Endothelial cell of umbilical vein (primary cell): ENCODE measurements at regions not wholly inside any gene's neighbourhood (a gene's known extent, or its start where the extent isn't known, plus 50 kb on each side); places are given as distances from the start of the nearest gene placed in this dataset.

Source experiments
- BruUV-seq: library from RNA; stranded (reverse); fragments of 400-500 nt; replicated peaks from 2 replicates; lab custom pipeline; 2021; lab: Mats Ljungman, UMichigan
- CTCF ChIA-PET: fragments of 300-600, 350-600 bp; sonication (Branson Sonifier 250); formaldehyde crosslinking; loops from one replicate; lab custom pipeline; 2021; ENCODE audit warnings: antibody characterized with exemption, inconsistent platforms; lab: Charles Lee
- POLR2A ChIA-PET: fragments of 300-600, 350-600 bp; sonication (Branson Sonifier 250); formaldehyde crosslinking; loops from one replicate; lab custom pipeline; 2021; ENCODE audit warnings: antibody characterized with exemption, inconsistent platforms; lab: Charles Lee
- DNase-seq: peaks from one replicate; pipeline ENCODE4 v3.0.0-alpha.2; 2011; ENCODE audit warnings: low read depth, low spot score
- FAIRE-seq: peaks from 2 replicates; lab custom pipeline; 2011; peaks lifted over from hg19 to GRCh38; lab: Jason Lieb, UNC
- H2AFZ ChIP-seq: 2 replicates; pipeline ENCODE4 v1.6.0; 2012; ENCODE audit warnings: low read depth, low read length, control low read depth, inconsistent platforms
- H3K27ac ChIP-seq: 2 replicates; pipeline ENCODE4 v1.5.1; 2011; ENCODE audit warnings: low read depth, mild to moderate bottlenecking, control low read depth, low read length, moderate library complexity; ENCODE audit not compliant: insufficient read depth
- H3K27me3 ChIP-seq, 2 experiments: 2 replicates each; pipeline versions ENCODE4 v1.6.0 to v1.6.1; 2011; ENCODE audit warnings: low read length in 2 of 2, mixed read lengths in 1 of 2; ENCODE audit not compliant: control insufficient read depth in 2 of 2, insufficient read depth in 2 of 2
- H3K36me3 ChIP-seq, 2 experiments: 2 replicates in 1 of 2; 3 replicates in 1 of 2; pipeline ENCODE4 v1.5.1; 2011; ENCODE audit warnings: low read length in 2 of 2, mild to moderate bottlenecking in 1 of 2, moderate library complexity in 1 of 2; ENCODE audit not compliant: control insufficient read depth in 2 of 2, insufficient read depth in 2 of 2; ENCODE audit errors: extremely low read depth in 1 of 2
- H3K4me1 ChIP-seq: 3 replicates; pipeline ENCODE4 v1.5.1; 2011; ENCODE audit warnings: mild to moderate bottlenecking, low read length; ENCODE audit not compliant: control insufficient read depth, insufficient read depth; ENCODE audit errors: extremely low read depth
- H3K4me2 ChIP-seq: 2 replicates; pipeline ENCODE4 v1.6.1; 2011; ENCODE audit warnings: low read length, control low read depth, mixed read lengths; ENCODE audit not compliant: insufficient read depth
- H3K4me3 ChIP-seq, 3 experiments: fragments of 200-600 bp in 1 of 3; sonication (generic), shearing (Covaris generic) in 1 of 3; replicated peaks in 1 of 3; 2 replicates each; pipeline ENCODE4 v1.5.1; 2011 to 2016; ENCODE audit warnings: control low read depth in 3 of 3, low read length in 3 of 3, mild to moderate bottlenecking in 2 of 3, inconsistent platforms in 1 of 3, low read depth in 1 of 3, moderate library complexity in 1 of 3; ENCODE audit not compliant: insufficient read depth in 1 of 3
- H3K79me2 ChIP-seq: 2 replicates; pipeline ENCODE4 v1.6.0; 2012; ENCODE audit warnings: low read length, inconsistent platforms; ENCODE audit not compliant: control insufficient read depth, insufficient read depth
- H3K9ac ChIP-seq: replicated peaks from 2 replicates; pipeline ENCODE3; 2011; ENCODE audit warnings: low read length, control low read depth; ENCODE audit not compliant: insufficient read depth; ENCODE audit errors: extremely low read depth
- H3K9me1 ChIP-seq: replicated peaks from 3 replicates; pipeline ENCODE4 v1.6.0; 2011; ENCODE audit warnings: mild to moderate bottlenecking, low read length; ENCODE audit not compliant: control insufficient read depth, insufficient read depth; ENCODE audit errors: extremely low read depth
- H3K9me3 ChIP-seq: replicated peaks from 2 replicates; pipeline ENCODE4 v1.5.1; 2012; ENCODE audit warnings: low read length, inconsistent platforms; ENCODE audit not compliant: control insufficient read depth, insufficient read depth
- H4K20me1 ChIP-seq: replicated peaks from 2 replicates; pipeline ENCODE3; 2011; ENCODE audit warnings: mild to moderate bottlenecking, low read length; ENCODE audit not compliant: control insufficient read depth, insufficient read depth; ENCODE audit errors: extremely low read depth
- EZH2 ChIP-seq: IDR thresholded peaks from 2 replicates; pipeline ENCODE4 v1.6.1; 2012; ENCODE audit warnings: borderline replicate concordance, low read depth, mild to moderate bottlenecking, moderate library complexity, low read length, inconsistent platforms; ENCODE audit not compliant: severe bottlenecking
- FOS ChIP-seq: IDR thresholded peaks from 2 replicates; pipeline ENCODE4 v1.6.1; 2011; ENCODE audit warnings: mild to moderate bottlenecking, low read length, moderate library complexity, borderline replicate concordance; ENCODE audit not compliant: insufficient read depth
- GATA2 ChIP-seq: IDR thresholded peaks from 2 replicates; pipeline ENCODE4 v1.7.0; 2011; ENCODE audit warnings: low read depth, mild to moderate bottlenecking, moderate library complexity, mixed read lengths, low read length; ENCODE audit not compliant: insufficient read length, insufficient read depth
- JUN ChIP-seq: IDR thresholded peaks from 2 replicates; pipeline ENCODE4 v1.6.1; 2011; ENCODE audit warnings: borderline replicate concordance, low read depth; ENCODE audit not compliant: insufficient read length, insufficient read depth
- MYC ChIP-seq: IDR thresholded peaks from one replicate; pipeline ENCODE4 v1.6.1; 2011; ENCODE audit warnings: mild to moderate bottlenecking, low read depth, low read length
- POLR2A ChIP-seq: IDR thresholded peaks from 2 replicates; pipeline ENCODE4 v1.6.1; 2012; ENCODE audit warnings: low read depth, mild to moderate bottlenecking, control low read depth, low read length
- POLR2AphosphoS5 ChIP-seq: IDR thresholded peaks from 2 replicates; pipeline ENCODE4 v1.6.1; 2012; ENCODE audit warnings: low read depth, mild to moderate bottlenecking, control low read depth, low read length, moderate library complexity; ENCODE audit not compliant: insufficient read depth
- dilution Hi-C: fragments of 300-500 bp; cut with MboI; formaldehyde crosslinking; loops from one replicate; pipeline ENCODE4 v1.15.0; 2019; ENCODE audit warnings: low sequenced_read_pairs; ENCODE audit not compliant: extremely low pct_ligation_motif_present
- intact Hi-C: fragments of 100-400 bp; cut with micrococcal nuclease; formaldehyde crosslinking; loops from one replicate; pipeline ENCODE4 v1.10.0; 2022
- TF ChIP-seq, protein P1 (sequence below): IDR thresholded peaks from 2 replicates; pipeline ENCODE4 v1.6.1; 2011; ENCODE audit not compliant: insufficient read depth, insufficient read length
- TF ChIP-seq, protein P2 (sequence below), 2 donors: IDR thresholded peaks; 1 replicate in 1 of 2; 2 replicates in 1 of 2; pipeline ENCODE4 v1.5.1; 2011; ENCODE audit warnings: low read length in 2 of 2, mild to moderate bottlenecking in 2 of 2, moderate library complexity in 2 of 2, control low read depth in 1 of 2, inconsistent platforms in 1 of 2, low read depth in 1 of 2; ENCODE audit not compliant: insufficient read depth in 1 of 2; ENCODE audit errors: extremely low read depth in 1 of 2

DNA sequence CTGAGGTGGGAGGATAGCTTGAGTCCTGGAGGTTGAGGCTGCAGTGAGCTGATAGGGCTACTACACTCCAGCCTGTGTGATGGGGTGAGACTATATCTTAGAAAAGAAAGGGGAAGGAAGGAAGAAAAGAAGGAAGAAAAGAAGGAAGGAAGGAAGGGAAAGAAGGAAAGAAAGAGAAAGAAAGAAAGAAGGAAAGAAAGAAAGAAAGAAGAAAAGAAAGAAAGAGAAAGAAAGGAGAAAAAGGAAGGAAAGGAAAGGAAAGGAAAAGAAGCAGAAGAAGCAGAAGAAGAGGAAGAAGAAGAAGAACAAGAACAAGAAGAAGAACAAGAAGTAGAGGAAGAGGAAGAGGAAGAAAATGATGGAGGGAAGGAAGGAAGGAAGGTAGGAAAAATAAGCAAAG is 1130.2 kb upstream of the MAP3K7 start:
- no peak overlapping the region for H3K4me2 ChIP-seq
- CTCF ChIA-PET: no interaction called here
- H4K20me1 ChIP-seq: no peaks in the 10 kb centered on the region
- H3K9me1 ChIP-seq: no peaks in the 10 kb centered on the region
- no TSS peak for BruUV-seq
- no peaks in the 10 kb centered on the region for H3K79me2 ChIP-seq
- POLR2A ChIA-PET: no interaction called here
- TF ChIP-seq, protein P1, sequence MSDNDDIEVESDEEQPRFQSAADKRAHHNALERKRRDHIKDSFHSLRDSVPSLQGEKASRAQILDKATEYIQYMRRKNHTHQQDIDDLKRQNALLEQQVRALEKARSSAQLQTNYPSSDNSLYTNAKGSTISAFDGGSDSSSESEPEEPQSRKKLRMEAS: no peak
- no peak for TF ChIP-seq POLR2AphosphoS5
- TF ChIP-seq JUN: no peak
- no peak for TF ChIP-seq GATA2
- no peak for TF ChIP-seq MYC
- no peak for TF ChIP-seq FOS
- no peak for TF ChIP-seq EZH2
- TF ChIP-seq POLR2A: no peak
- H2AFZ ChIP-seq: no peak overlapping the region
- no peak overlapping the region for H3K9ac ChIP-seq
- dilution Hi-C loops (no loop called here), intact Hi-C loops (no loop called here)
- FAIRE-seq (no peak), DNase-seq (no peak)
- no peak overlapping the region for H3K4me3 ChIP-seq
- H3K27me3 ChIP-seq: no peaks in the 10 kb centered on the region
- H3K27ac ChIP-seq: no peak overlapping the region
- H3K4me1 ChIP-seq: no peaks in the 10 kb centered on the region
- H3K36me3 ChIP-seq: no peaks in the 10 kb centered on the region
- no peaks in the 10 kb centered on the region for H3K9me3 ChIP-seq

DNA sequence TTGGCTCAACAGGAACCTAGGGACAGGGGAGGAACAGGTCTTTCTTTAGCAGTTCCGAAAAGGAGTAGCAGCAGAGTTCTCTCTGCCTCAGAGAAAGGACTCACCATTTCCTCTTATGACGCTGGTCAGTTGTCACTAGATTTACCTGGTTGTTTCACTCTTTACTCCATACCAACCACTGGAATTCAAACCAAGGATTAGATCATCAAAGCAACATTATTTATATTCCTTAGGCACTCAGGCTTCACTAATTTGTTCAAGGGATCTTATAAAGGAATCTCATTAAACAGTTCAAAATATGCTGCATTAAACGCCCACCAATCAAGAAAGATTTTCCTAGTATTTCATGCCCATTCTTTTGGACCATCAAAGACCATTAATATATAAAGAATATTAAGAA is 1129.5 kb upstream of the MAP3K7 start:
- no peaks in the 10 kb centered on the region for H3K4me1 ChIP-seq
- H2AFZ ChIP-seq: no peak overlapping the region
- dilution Hi-C loops (no loop called here), intact Hi-C loops (no loop called here)
- no peaks in the 10 kb centered on the region for H3K36me3 ChIP-seq
- no peaks in the 10 kb centered on the region for H3K27me3 ChIP-seq
- no peak overlapping the region for H3K4me3 ChIP-seq
- DNase-seq: no peak
- no peak overlapping the region for H3K4me2 ChIP-seq
- ChIA-PET CTCF (no interaction called here), POLR2A (no interaction called here)
- no peaks in the 10 kb centered on the region for H3K79me2 ChIP-seq
- H3K9ac ChIP-seq: no peak overlapping the region
- no peaks in the 10 kb centered on the region for H3K9me1 ChIP-seq
- no peaks in the 10 kb centered on the region for H3K9me3 ChIP-seq
- FAIRE-seq: no peak
- TF ChIP-seq JUN (no peak), GATA2 (no peak), MYC (no peak), EZH2 (no peak), FOS (no peak), POLR2A (no peak), POLR2AphosphoS5 (no peak)
- TF ChIP-seq, protein P2, sequence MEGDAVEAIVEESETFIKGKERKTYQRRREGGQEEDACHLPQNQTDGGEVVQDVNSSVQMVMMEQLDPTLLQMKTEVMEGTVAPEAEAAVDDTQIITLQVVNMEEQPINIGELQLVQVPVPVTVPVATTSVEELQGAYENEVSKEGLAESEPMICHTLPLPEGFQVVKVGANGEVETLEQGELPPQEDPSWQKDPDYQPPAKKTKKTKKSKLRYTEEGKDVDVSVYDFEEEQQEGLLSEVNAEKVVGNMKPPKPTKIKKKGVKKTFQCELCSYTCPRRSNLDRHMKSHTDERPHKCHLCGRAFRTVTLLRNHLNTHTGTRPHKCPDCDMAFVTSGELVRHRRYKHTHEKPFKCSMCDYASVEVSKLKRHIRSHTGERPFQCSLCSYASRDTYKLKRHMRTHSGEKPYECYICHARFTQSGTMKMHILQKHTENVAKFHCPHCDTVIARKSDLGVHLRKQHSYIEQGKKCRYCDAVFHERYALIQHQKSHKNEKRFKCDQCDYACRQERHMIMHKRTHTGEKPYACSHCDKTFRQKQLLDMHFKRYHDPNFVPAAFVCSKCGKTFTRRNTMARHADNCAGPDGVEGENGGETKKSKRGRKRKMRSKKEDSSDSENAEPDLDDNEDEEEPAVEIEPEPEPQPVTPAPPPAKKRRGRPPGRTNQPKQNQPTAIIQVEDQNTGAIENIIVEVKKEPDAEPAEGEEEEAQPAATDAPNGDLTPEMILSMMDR (IDR thresholded peaks at IDR 0.05; ENCODE audit: extremely low read depth in 1 of 2, insufficient read depth in 1 of 2, low read depth in 1 of 2, low read length in 2 of 2): no peak
- TF ChIP-seq, protein P1: no peak
- no TSS peak for BruUV-seq
- H4K20me1 ChIP-seq: no peaks in the 10 kb centered on the region
- no peak overlapping the region for H3K27ac ChIP-seq
